NT2/D1 (cell line): ENCODE measurements at regions not wholly inside any gene's neighbourhood (a gene's known extent, or its start where the extent isn't known, plus 50 kb on each side); places are given as distances from the start of the nearest gene placed in this dataset.
"Not testable (repeated sequence)": the region's sequence is repeated elsewhere in the genome, so short reads cannot be mapped to it uniquely, and the experiment has no call there.

Experiments
- SUZ12 ChIP-seq: IDR thresholded peaks from 2 replicates; pipeline ENCODE4 v1.6.1; 2011; ENCODE audit not compliant: insufficient read length, insufficient read depth; ENCODE audit errors: extremely low read depth
- YY1 ChIP-seq: IDR thresholded peaks from 2 replicates; pipeline ENCODE4 v1.6.1; 2011; ENCODE audit not compliant: insufficient read length, insufficient read depth

DNA sequence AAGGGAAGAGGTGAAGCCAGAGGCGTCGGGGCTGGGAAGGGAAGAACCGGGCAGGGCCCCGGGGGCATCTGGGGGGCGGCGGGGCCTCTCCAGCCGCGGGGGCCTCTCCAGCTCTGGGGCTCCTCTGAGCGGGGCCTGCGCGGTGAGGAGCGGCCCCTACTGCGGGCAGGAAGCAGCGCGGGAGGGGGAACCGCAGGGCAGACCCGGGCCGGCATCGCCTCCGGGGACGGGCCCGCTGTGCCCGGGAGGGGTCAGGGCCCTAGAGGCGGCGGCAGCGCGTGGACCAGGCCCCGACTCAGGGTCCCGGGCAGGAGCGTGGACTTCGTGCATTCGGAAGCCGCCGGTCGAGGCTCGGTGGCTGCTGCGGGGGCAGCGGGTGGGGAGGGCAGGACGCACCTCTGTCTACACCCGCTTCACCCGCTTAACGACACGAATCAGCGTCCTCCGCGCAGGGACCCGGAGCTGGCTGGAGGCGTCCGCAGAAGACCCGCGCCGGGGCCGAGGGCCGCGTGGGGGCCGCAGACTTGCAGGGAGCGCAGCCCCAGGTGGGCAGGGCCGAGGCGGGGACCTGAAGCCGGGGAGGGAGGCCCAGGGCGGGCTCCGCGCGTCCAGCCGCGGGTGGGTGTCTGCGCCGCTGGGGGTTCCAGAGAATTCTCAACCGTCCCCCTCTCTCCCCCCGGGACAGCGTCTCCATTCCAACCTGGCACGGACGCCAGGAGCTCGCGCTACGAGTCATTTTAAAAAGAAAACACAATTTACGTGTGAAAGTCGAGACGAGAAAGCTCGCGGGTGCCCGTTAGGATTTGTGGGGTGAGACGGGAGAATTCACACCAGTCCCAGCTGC, 345.0 kb downstream of the ADGRD1 start:
- not testable (repeated sequence) for TF ChIP-seq SUZ12, YY1
